ENCODE measurements at regions not wholly inside any gene's neighbourhood (a gene's known extent, or its start where the extent isn't known, plus 50 kb on each side); places are given as distances from the start of the nearest gene placed in this dataset.

DNA sequence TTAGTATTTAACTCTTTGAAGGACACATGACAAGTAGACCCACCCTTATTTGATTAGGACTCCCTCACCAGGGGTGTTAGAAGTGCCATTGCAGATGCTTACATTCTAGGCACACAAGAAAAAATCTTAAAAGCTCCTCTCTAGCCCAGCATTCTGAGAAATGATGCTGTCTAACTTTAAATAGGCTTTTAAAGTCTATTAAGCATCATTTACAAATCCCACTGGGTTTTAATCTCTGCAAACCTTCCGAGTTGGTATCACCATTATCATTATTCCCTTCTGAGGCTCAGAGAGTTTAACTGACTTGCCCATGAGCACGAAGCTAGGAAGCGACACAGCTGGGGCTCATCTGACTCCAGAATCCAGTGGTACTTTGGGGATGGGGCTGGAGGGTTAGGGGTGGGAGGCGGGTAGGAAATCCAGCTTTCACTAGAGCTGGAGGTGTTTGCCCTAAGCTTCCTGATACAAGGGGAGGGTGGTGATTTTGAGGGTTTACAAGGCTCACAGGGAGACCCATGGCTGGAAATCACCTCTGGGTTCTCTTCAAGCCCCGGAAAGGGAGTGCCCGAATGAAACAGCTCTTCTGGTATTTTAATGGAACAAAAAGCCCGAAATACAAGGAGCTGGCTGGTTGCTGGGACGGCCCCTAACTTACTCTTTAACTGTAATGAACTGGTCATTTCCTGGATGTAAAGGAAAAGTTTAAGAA, 109.2 kb upstream of the FUT8 start:
- Histone ChIP-seq H3K9ac (ENCODE audit: insufficient read depth in 1 of 2, low read length in 2 of 2) (no peak overlapping the region), H3K27ac (ENCODE audit: low read depth in 1 of 2, low read length in 1 of 2) (no peak overlapping the region), H3K4me3 (no peak overlapping the region), H3K9me3 (ENCODE audit: control insufficient read depth in 4 of 4, insufficient read depth in 3 of 4, low read length in 3 of 4) (no peaks in the 10 kb centered on the region), H3K36me3 (ENCODE audit: control insufficient read depth in 4 of 4, insufficient read depth in 4 of 4, low read length in 4 of 4) (no peaks in the 10 kb centered on the region), H3K27me3 (ENCODE audit: control insufficient read depth in 3 of 3, insufficient read depth in 3 of 3, low read length in 2 of 3) (no peaks in the 10 kb centered on the region), H3K4me1 (ENCODE audit: control insufficient read depth in 5 of 5, insufficient read depth in 5 of 5, low read length in 5 of 5) (peaks cover 0 to 15% (median 0%) of the 10 kb centered on the region in 5 donors)
- DNase-seq (no peak), ATAC-seq (ENCODE audit: insufficient read depth, low FRiP score) (no peak)
- TF ChIP-seq CTCF (IDR thresholded peaks at IDR 0.05; ENCODE audit: control extremely low read depth, extremely low read depth), result no peak
- WGBS, 2 donors, result 55 to 80% methylated on average over 8 of the region's 8 CpGs

DNA sequence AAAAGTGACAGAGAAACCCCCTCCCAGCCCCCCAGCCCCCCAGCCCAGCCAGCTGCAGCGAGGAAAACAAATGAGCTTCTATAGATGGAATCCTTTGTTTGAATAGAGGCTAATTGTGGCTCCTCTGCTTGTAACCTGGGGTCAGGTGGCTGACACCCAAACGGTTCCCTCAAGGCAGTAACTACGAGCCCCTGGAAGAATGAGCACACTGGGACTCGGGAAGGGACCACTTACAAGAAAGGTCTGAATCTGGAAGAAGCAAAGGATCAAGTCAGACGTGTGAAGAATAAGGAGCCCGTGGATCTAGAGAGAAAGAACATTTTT, 108.7 kb upstream of the FUT8 start:
- WGBS, 2 donors, result 55 to 78% methylated on average over 6 of the region's 6 CpGs
- Histone ChIP-seq H3K9ac (ENCODE audit: insufficient read depth in 1 of 2, low read length in 2 of 2) (no peak overlapping the region), H3K27me3 (ENCODE audit: control insufficient read depth in 3 of 3, insufficient read depth in 3 of 3, low read length in 2 of 3) (no peaks in the 10 kb centered on the region), H3K4me1 (ENCODE audit: control insufficient read depth in 5 of 5, insufficient read depth in 5 of 5, low read length in 5 of 5) (peaks cover 0 to 15% (median 0%) of the 10 kb centered on the region in 5 donors), H3K36me3 (ENCODE audit: control insufficient read depth in 4 of 4, insufficient read depth in 4 of 4, low read length in 4 of 4) (no peaks in the 10 kb centered on the region), H3K4me3 (no peak overlapping the region), H3K27ac (ENCODE audit: low read depth in 1 of 2, low read length in 1 of 2) (no peak overlapping the region), H3K9me3 (ENCODE audit: control insufficient read depth in 4 of 4, insufficient read depth in 3 of 4, low read length in 3 of 4) (no peaks in the 10 kb centered on the region)
- DNase-seq (no peak), ATAC-seq (ENCODE audit: insufficient read depth, low FRiP score) (no peak)
- TF ChIP-seq CTCF (IDR thresholded peaks at IDR 0.05; ENCODE audit: control extremely low read depth, extremely low read depth), result no peak

DNA sequence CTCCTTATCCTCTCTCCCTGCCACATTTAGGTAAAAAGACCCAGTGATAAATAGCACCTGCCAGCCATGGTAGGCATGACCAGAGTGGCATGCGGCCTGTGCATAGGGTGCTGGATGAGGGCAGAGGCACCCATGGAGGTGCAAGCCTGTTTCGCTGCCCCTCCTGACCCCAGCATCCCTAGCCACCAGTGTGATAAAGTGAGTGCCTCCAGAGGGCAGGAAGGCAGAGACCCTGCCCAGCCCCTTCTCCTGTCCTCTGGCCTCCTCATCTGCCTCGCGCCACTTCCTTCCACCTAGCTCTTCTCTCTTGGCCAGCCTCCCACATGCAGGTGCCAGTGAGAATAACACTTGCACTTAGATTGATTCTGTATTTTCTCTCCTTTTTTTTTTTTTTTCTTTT, 108.3 kb upstream of the FUT8 start:
- Histone ChIP-seq H3K27me3 (ENCODE audit: control insufficient read depth in 3 of 3, insufficient read depth in 3 of 3, low read length in 2 of 3) (no peaks in the 10 kb centered on the region), H3K27ac (ENCODE audit: low read depth in 1 of 2, low read length in 1 of 2) (no peak overlapping the region), H3K9me3 (ENCODE audit: control insufficient read depth in 4 of 4, insufficient read depth in 3 of 4, low read length in 3 of 4) (no peaks in the 10 kb centered on the region), H3K36me3 (ENCODE audit: control insufficient read depth in 4 of 4, insufficient read depth in 4 of 4, low read length in 4 of 4) (no peaks in the 10 kb centered on the region), H3K4me3 (no peak overlapping the region), H3K4me1 (ENCODE audit: control insufficient read depth in 5 of 5, insufficient read depth in 5 of 5, low read length in 5 of 5) (peaks cover 0 to 15% (median 0%) of the 10 kb centered on the region in 5 donors), H3K9ac (ENCODE audit: insufficient read depth in 1 of 2, low read length in 2 of 2) (no peak overlapping the region)
- no peak for TF ChIP-seq CTCF (IDR thresholded peaks at IDR 0.05; ENCODE audit: control extremely low read depth, extremely low read depth)
- ATAC-seq (ENCODE audit: insufficient read depth, low FRiP score) (no peak), DNase-seq (no peak)
- 74 to 87% methylated on average over 4 of the region's 4 CpGs for WGBS, 2 donors

DNA sequence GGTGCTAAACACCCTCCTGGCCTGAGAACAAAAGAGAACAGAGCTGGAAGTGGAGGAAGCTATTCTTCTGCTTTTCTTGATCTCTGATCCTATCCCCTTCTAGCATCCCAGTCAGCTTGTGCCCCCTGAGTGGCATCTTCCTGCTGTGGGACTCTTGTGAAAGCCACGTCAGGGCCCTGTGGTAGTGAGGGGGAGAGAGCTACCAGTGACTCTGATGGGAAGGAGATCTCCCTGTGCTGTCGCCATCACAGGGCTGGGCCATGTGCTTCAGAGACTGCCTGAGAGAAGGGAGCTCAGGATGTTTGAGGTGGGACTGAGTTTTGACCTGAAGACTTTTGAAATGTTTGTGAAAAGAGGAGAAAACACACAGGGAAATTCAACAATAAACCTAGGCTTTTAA, 107.6 kb upstream of the FUT8 start:
- H3K9me3 ChIP-seq (ENCODE audit: control insufficient read depth in 4 of 4, insufficient read depth in 3 of 4, low read length in 3 of 4), result no peaks in the 10 kb centered on the region
- ATAC-seq (ENCODE audit: insufficient read depth, low FRiP score), result no peak
- TF ChIP-seq CTCF (IDR thresholded peaks at IDR 0.05; ENCODE audit: control extremely low read depth, extremely low read depth), result no peak
- peaks cover 0 to 15% (median 0%) of the 10 kb centered on the region in 5 donors for H3K4me1 ChIP-seq (ENCODE audit: control insufficient read depth in 5 of 5, insufficient read depth in 5 of 5, low read length in 5 of 5)
- no peaks in the 10 kb centered on the region for H3K36me3 ChIP-seq (ENCODE audit: control insufficient read depth in 4 of 4, insufficient read depth in 4 of 4, low read length in 4 of 4)
- no peaks in the 10 kb centered on the region for H3K27me3 ChIP-seq (ENCODE audit: control insufficient read depth in 3 of 3, insufficient read depth in 3 of 3, low read length in 2 of 3)
- DNase-seq, result no peak
- H3K9ac ChIP-seq (ENCODE audit: insufficient read depth in 1 of 2, low read length in 2 of 2), result no peak overlapping the region
- no peak overlapping the region for H3K27ac ChIP-seq (ENCODE audit: low read depth in 1 of 2, low read length in 1 of 2)
- WGBS, 2 donors, result 60 to 80% methylated on average over 2 of the region's 2 CpGs
- no peak overlapping the region for H3K4me3 ChIP-seq

All from lung (tissue), 11 donors.